Activated T-helper 17 cell treated with anti-CD3 and anti-CD28 coated beads, Interleukin-2, amount 50 U/mL, for 72 hours (primary cell): ENCODE measurements at regions not wholly inside any gene's neighbourhood (a gene's known extent, or its start where the extent isn't known, plus 50 kb on each side); places are given as distances from the start of the nearest gene placed in this dataset.
A peak's percentile ranks its signal among the peaks of the same experiment; 100 is the strongest.

Source experiments
- ATAC-seq: fragments of 150-1000 bp; cut with Tn5 transposase; replicated peaks from 2 replicates; pipeline ENCODE4 v1.10.0; 2021; ENCODE audit warnings: mild to moderate bottlenecking, moderate library complexity
- H3K27ac Mint-ChIP-seq: one replicate; pipeline ENCODE4 v1.8.0; 2022; ENCODE audit warnings: mixed read lengths
- H3K27me3 Mint-ChIP-seq: one replicate; pipeline ENCODE4 v1.8.0; 2022; ENCODE audit warnings: mixed read lengths
- H3K36me3 Mint-ChIP-seq: one replicate; pipeline ENCODE4 v1.8.0; 2022; ENCODE audit warnings: low read depth, mild to moderate bottlenecking, mixed read lengths
- H3K4me1 Mint-ChIP-seq: one replicate; pipeline ENCODE4 v1.8.0; 2022; ENCODE audit warnings: mixed read lengths
- H3K4me3 Mint-ChIP-seq: one replicate; pipeline ENCODE4 v1.8.0; 2022; ENCODE audit warnings: mild to moderate bottlenecking, mixed read lengths
- H3K9me3 Mint-ChIP-seq: one replicate; pipeline ENCODE4 v1.8.0; 2022; ENCODE audit warnings: mixed read lengths

DNA sequence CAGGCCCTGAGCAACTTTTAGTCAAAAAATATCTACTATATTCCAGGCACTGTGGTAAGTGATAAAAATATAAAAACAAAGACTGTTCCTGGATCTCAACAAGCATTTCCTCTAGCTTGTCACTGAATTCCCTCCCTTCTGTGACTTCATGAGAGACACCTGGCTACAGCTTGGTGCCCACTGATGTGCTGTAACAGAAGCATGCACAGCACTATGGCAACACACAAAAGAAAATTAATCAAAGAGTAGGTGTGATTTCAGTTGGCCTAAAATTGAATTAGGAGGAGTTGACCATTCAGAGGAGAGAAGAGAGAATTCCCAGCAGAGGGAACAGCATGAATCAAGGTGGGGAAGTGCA is 158.9 kb upstream of the LPP start:
- no peaks in the 10 kb centered on the region for H3K36me3 Mint-ChIP-seq
- H3K9me3 Mint-ChIP-seq: peaks cover 7% of the 10 kb centered on the region
- no peak for ATAC-seq
- peak overlapping the region; percentile 53 for H3K4me3 Mint-ChIP-seq
- no peaks in the 10 kb centered on the region for H3K27me3 Mint-ChIP-seq
- peaks cover 47% of the 10 kb centered on the region for H3K4me1 Mint-ChIP-seq
- H3K27ac Mint-ChIP-seq: peak overlapping the region; percentile 72

DNA sequence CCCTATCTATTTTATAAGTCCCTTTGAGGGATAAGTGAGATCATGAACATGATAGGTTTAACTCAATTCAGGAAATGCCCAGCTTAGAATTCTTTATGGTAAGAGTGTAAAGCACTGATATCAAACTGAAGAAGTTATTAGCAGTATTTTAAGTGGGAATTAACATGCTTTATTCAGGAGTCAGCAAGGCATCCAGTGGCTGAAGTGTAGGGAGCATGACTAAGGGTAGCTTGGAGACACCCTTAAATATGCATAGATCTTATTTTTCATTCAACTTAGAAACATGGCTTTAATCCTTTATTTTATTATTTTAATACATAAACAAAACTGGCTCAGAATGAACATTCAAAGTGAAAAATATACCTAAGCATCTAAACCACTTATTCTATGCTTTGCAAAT is 158.3 kb upstream of the LPP start:
- Mint-ChIP-seq H3K36me3 (no peaks in the 10 kb centered on the region), H3K9me3 (peaks cover 7% of the 10 kb centered on the region), H3K4me3 (no peak overlapping the region), H3K4me1 (peaks cover 50% of the 10 kb centered on the region), H3K27ac (no peak overlapping the region), H3K27me3 (no peaks in the 10 kb centered on the region)
- no peak for ATAC-seq

DNA sequence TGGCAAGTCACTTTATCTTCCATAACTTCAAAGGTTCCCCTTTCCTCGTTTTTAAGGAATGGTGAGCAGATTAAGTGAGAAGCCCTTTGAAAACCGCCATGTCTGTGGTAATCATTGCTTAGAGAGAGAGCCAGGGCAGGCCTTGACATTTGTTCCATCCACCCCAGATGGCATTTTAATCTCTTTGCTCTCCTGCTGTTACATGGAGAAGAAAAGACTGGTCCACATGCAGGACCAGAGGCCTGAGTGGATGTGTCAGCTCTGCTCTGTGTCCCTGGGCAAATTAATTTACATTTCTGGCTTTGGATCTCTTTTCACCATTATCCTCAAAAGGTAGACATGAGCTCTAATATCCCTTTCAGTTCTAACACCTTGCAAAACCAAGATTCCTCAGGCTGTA is 157.3 kb upstream of the LPP start:
- no peak for ATAC-seq
- no peaks in the 10 kb centered on the region for H3K36me3 Mint-ChIP-seq
- H3K27ac Mint-ChIP-seq: no peak overlapping the region
- peaks cover 48% of the 10 kb centered on the region for H3K4me1 Mint-ChIP-seq
- no peaks in the 10 kb centered on the region for H3K9me3 Mint-ChIP-seq
- H3K4me3 Mint-ChIP-seq: no peak overlapping the region
- H3K27me3 Mint-ChIP-seq: no peaks in the 10 kb centered on the region

DNA sequence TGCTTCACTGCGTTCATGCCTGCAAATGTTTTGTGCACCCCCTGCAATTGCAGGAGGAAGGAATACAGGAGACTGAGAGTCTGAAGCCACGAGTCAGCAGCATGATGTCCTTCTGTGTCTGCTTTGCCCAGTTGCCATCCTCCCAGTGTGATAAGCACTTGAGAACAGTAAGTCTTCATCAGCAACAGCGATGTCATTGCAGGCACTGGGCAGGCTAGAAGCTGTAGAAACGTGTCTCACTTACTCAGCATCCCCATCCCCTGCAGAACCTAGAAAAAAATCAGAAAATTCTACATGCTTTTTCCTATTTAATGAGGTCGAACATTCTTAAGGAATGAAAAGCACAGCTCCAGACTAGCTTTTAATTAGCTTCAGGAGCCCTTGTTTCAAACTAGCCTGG is 156.5 kb upstream of the LPP start:
- Mint-ChIP-seq H3K4me3 (no peak overlapping the region), H3K27ac (no peak overlapping the region), H3K4me1 (peaks cover 52% of the 10 kb centered on the region), H3K27me3 (no peaks in the 10 kb centered on the region), H3K36me3 (no peaks in the 10 kb centered on the region), H3K9me3 (no peaks in the 10 kb centered on the region)
- ATAC-seq: no peak

DNA sequence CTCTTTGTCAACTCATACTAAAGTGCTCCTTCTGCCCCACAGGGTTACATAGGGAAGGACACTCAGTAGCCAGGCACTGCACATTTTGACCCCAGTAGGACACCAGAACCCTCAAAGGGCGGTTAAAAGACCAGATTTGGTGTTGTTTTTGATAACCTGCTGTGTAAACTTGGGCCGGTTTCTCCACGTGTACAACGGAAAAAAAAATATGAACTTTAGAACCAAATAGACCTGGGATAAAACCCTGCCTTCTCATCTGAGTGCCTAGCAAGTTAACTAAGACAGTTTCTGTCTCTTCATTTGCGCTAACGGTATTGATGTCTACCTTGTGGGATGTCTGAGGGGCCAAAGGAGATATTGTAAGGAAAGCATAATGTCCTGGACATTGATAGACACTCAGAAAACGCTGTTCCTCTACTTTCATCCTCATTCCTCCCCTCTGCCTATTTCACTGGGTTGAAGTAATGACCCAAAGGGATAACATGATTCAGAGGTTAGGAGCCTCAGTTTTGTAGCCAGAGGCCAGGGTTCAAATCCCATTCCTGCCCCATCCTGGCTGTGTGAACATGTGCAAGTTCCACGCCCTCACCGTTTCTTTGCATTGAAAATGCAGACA is 155.9 kb upstream of the LPP start:
- Mint-ChIP-seq H3K4me3 (no peak overlapping the region), H3K4me1 (peaks cover 50% of the 10 kb centered on the region), H3K9me3 (no peaks in the 10 kb centered on the region), H3K27ac (no peak overlapping the region), H3K27me3 (no peaks in the 10 kb centered on the region), H3K36me3 (no peaks in the 10 kb centered on the region)
- no peak for ATAC-seq

DNA sequence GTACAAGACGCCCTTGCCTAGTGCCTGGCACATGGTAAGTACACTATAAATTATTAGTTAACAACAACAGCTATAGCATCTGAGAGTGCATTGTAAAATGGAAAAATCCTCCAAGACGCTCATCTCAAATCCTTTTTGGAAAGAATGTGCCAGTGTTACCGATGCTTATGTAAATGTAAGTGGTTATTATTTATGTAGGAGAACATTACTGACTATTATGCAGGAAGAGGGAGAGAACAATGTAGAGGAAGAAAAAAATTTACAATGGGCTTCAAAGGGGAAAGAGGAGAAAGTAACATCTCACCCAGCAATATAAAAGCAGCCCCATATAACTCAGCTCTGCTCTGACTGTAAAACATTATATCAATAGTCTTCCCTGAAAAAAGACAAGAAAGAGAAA is 155.3 kb upstream of the LPP start:
- H3K4me3 Mint-ChIP-seq: no peak overlapping the region
- no peak for ATAC-seq
- no peaks in the 10 kb centered on the region for H3K36me3 Mint-ChIP-seq
- H3K4me1 Mint-ChIP-seq: peaks cover 52% of the 10 kb centered on the region
- H3K27me3 Mint-ChIP-seq: no peaks in the 10 kb centered on the region
- no peaks in the 10 kb centered on the region for H3K9me3 Mint-ChIP-seq
- H3K27ac Mint-ChIP-seq: peak overlapping the region; percentile 7

DNA sequence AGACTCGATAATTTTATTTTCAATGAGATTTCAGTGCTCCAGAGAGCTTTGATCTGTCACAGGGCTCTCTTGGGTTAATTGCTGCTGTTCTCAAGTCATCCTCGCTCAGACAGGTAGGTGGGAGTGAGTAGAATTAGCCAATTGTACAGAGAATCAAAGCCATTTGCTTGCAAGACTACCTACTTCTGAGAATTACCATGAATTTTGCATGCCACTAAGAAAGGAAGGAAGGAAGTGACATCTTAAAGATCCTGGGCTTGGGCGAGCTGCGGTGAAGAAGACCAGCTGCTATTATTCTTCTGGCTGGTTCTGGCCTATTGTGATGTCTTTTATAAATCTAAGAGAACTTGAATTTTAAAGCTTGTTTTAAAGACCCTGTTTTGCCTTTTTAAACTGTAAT is 154.1 kb upstream of the LPP start:
- H3K27ac Mint-ChIP-seq: peak overlapping the region; percentile 93
- ATAC-seq: peak; percentile 94
- H3K36me3 Mint-ChIP-seq: no peaks in the 10 kb centered on the region
- peak overlapping the region; percentile 82 for H3K4me3 Mint-ChIP-seq
- no peaks in the 10 kb centered on the region for H3K9me3 Mint-ChIP-seq
- no peaks in the 10 kb centered on the region for H3K27me3 Mint-ChIP-seq
- peaks cover 41% of the 10 kb centered on the region for H3K4me1 Mint-ChIP-seq

DNA sequence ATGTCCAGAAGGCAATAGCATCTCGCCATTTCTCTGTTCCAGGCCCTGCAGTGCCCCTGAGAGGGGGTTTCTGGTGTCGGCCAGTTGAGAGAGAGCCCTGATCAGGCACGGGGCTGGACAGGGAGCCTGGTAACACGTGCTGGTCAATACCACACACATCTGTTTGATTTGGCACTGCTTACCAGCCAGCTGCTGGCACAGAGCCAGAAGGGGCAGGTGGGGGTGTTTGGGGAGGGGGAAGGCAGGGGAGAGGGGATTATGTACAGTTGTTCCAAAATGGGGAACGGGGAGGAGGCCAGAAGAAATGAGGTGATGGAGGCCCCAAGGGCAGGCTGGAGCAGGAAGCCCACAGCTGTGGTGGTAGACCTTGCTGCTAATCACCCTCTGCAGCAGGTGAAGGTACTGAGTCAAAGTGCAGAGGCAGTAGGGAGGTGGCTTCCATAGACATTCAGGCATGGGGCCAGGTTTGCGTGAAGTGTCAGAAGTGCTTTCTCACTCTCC is 153.5 kb upstream of the LPP start:
- H3K9me3 Mint-ChIP-seq: no peaks in the 10 kb centered on the region
- no peaks in the 10 kb centered on the region for H3K27me3 Mint-ChIP-seq
- peak overlapping the region; percentile 82 for H3K4me3 Mint-ChIP-seq
- peak overlapping the region; percentile 93 for H3K27ac Mint-ChIP-seq
- H3K4me1 Mint-ChIP-seq: peaks cover 36% of the 10 kb centered on the region
- H3K36me3 Mint-ChIP-seq: no peaks in the 10 kb centered on the region
- ATAC-seq: peak; percentile 44

DNA sequence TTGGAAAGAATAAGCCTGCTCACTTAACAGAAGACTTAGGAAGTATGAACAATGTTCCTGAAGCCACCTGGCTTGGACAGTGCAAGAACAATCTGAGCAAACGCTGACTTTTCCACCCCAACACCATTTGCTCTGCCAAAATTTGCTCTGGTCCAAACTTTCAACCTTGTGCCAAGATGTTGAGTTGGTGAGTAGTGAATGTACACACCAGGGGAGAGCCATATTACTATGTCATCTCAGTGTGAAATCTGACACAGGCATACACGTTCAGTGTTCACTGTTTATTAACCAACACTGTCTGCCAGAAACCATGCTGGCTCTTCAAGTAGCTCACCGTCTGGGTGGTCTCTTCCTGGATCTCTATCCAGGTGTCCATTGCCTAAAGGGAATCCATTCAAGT is 152.9 kb upstream of the LPP start:
- no peak for ATAC-seq
- Mint-ChIP-seq H3K9me3 (no peaks in the 10 kb centered on the region), H3K4me1 (peaks cover 33% of the 10 kb centered on the region), H3K27ac (peak overlapping the region; percentile 93), H3K4me3 (peak overlapping the region; percentile 82), H3K27me3 (no peaks in the 10 kb centered on the region), H3K36me3 (no peaks in the 10 kb centered on the region)

DNA sequence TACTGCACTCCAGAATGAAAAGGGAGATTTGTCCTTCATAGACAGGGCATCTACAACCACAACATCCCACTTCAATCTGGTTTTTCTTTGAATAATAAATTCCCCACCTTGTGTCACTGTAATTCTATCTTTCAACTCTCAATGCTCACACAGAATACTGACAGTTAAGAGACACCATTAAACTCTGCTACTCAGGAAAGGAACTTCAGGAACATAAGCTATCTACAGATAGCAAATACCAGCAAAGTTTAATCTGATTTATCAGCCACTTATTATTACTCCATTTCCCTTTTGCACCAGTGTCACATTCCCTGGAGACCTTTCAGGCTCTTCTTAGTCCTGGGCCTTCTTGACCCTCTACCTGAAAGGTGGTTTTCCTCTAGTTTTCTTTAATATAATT is 152.0 kb upstream of the LPP start:
- no peaks in the 10 kb centered on the region for H3K9me3 Mint-ChIP-seq
- H3K4me3 Mint-ChIP-seq: no peak overlapping the region
- H3K27ac Mint-ChIP-seq: no peak overlapping the region
- no peaks in the 10 kb centered on the region for H3K36me3 Mint-ChIP-seq
- ATAC-seq: no peak
- H3K4me1 Mint-ChIP-seq: peaks cover 32% of the 10 kb centered on the region
- no peaks in the 10 kb centered on the region for H3K27me3 Mint-ChIP-seq

DNA sequence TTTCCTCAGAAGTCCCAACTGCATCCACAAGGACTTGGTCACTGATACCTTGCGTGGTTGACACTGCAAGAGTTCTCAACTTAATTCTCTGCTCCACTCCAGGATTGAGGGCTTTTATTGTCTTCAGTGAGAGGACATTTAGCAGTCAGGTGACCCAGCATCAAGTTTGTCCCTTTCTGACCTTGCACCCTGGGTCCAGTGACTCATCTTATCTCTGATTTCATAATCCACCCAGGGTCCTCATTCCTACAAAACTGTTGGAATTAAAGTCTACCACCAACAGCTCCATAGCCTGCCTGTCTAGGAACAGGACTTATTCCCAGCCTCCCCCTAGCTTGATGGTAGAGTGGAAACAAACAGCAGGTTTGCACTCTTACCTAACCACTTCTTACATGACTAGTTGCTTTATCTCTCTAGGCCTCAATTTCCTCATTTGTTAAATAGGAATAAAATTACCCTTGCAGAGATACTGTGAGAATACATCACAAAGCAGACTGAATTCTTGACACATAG is 151.3 kb upstream of the LPP start:
- H3K4me3 Mint-ChIP-seq: no peak overlapping the region

DNA sequence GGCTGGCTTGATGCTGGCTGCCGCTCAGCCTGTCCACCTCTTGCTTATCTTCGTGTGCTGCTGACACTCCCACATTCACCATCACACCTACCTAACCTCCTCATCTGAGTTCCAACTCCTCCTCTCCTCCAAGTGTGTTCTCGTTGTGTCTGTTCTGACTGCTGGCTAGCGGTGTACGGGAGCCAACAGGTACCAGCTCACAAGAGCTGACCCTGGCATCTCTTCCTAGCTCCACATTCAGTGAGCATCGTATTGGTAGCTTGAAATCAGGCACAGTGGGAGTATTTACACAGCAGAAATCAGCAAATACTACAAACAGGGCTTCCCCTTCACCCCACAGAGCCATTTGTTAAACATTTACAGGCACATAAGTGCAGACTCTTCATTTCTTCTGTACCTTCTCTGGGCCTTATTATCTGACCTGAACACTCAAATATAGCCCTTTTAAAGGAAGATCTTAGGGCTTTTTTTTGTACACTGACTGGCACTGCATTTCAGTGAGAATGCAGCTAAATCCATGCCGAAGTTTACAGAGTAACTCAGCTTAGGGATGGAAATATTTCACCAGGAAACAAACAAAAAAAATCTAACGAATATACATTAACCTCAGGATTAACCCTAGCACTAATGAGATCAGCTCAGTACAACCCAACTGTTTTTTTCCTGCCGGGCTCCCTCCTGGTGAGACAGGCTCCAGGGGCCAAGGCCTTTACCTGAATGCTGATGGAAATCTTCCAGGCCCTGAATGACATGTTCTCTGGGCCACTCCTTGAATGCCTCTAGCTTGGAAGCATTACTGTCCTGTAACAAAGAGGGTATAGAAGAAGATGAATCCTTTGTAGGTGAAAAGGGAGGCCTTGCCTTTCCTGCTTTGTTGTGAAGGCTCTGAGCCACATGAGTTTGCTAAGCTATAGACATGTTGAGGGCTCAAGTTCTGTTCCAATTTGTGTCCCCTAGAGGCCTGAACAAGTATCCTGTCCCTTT is 150.5 kb upstream of the LPP start:
- peaks cover 34% of the 10 kb centered on the region for H3K4me1 Mint-ChIP-seq
- no peak overlapping the region for H3K27ac Mint-ChIP-seq
- ATAC-seq: no peak
- H3K27me3 Mint-ChIP-seq: no peaks in the 10 kb centered on the region
- no peak overlapping the region for H3K4me3 Mint-ChIP-seq
- H3K9me3 Mint-ChIP-seq: no peaks in the 10 kb centered on the region
- H3K36me3 Mint-ChIP-seq: no peaks in the 10 kb centered on the region

More for the DNA sequence above, 151.3 kb upstream of the LPP start:
- H3K27ac Mint-ChIP-seq: no peak overlapping the region
- ATAC-seq: no peak
- H3K9me3 Mint-ChIP-seq: no peaks in the 10 kb centered on the region
- H3K4me1 Mint-ChIP-seq: peaks cover 35% of the 10 kb centered on the region
- no peaks in the 10 kb centered on the region for H3K27me3 Mint-ChIP-seq
- H3K36me3 Mint-ChIP-seq: no peaks in the 10 kb centered on the region

DNA sequence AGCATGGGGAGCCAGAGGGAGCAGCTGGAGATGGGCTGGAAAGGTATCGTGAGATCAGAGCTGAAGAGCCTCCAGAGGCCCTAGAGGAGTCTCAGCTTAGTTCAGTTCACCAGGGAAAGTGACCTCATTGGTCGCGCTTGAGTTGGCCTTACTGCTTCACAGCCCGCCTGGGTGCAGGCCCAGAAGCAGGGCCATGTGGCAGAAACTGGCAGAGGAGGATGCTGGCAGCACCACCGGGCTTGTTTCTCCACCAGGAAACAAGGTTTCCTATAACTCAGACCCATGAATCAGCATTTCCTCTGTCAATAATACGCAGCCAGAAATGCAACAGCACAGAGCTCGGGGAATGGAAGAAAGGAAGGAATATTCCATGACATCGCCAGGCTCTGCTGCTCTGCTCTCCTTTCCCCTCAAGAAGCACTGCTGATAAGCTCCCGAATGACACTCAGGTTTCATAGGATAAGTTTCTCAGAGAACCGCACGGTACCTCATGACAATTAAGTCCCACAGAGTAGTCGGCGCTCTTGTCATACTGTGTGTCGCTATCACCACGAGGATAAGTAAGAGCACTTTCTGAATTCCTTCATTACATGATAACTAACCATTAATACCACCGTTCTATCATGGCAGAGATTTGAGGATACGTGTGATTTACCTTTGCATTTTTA is 147.1 kb upstream of the LPP start:
- Mint-ChIP-seq H3K4me3 (no peak overlapping the region), H3K27me3 (no peaks in the 10 kb centered on the region), H3K9me3 (peaks cover 6% of the 10 kb centered on the region), H3K36me3 (no peaks in the 10 kb centered on the region), H3K4me1 (peaks cover 12% of the 10 kb centered on the region), H3K27ac (no peak overlapping the region)
- ATAC-seq: no peak

DNA sequence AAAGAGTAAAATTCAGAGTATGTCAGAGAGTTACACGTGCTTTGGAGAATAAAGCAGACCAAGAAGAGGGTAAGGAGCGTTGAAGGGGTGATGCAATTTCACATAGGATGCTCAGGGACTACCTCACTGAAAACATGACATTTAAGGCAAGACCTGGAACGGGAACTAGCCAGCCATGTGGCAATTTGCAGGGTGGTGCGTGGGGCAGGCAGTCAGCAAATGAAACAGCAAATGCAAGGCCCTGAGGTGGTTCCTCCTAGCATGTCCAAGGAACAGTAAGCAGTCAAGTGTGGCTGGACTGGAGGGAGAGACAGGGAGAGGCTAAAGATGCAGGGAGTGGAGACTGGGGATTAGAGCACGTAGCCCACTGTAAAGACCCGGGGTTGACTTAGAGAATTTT is 146.1 kb upstream of the LPP start:
- H3K9me3 Mint-ChIP-seq: peaks cover 6% of the 10 kb centered on the region
- H3K36me3 Mint-ChIP-seq: no peaks in the 10 kb centered on the region
- H3K4me3 Mint-ChIP-seq: no peak overlapping the region
- H3K27ac Mint-ChIP-seq: no peak overlapping the region
- no peaks in the 10 kb centered on the region for H3K27me3 Mint-ChIP-seq
- no peak for ATAC-seq
- H3K4me1 Mint-ChIP-seq: peaks cover 9% of the 10 kb centered on the region
